ENCODE measurements at regions not wholly inside any gene's neighbourhood (a gene's known extent, or its start where the extent isn't known, plus 50 kb on each side); places are given as distances from the start of the nearest gene placed in this dataset.

DNA sequence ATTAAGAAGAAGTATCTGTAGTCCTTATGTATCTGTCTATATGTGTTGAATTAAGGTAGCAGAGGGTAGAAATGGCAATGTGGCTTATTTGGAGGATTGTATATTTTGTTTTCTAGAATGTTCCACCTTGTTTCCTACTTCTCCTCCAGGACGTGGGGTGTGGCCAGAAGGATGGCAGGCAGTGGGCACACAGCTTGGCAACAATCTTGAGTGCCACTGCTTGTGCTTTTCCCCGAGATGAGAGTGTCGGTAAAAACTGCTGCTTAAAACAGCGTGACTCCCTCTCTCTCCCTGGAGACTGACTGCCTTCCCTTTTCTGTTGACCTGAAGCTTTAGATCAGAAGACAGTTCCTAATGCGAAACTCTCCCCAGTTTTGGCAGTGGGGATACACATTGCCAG is 61.2 kb downstream of the FAT3 start:
- no peaks in the 10 kb centered on the region for H3K27me3 ChIP-seq (replicated peaks; ENCODE audit: insufficient read depth)
- DNase-seq (ENCODE audit: low spot score) (no peak), ATAC-seq (ENCODE audit: insufficient number of reproducible peaks, low FRiP score, low read depth) (no peak)
- H3K9me3 ChIP-seq = no peaks in the 10 kb centered on the region
- no peak overlapping the region for H3K4me3 ChIP-seq
- H3K36me3 ChIP-seq = no peaks in the 10 kb centered on the region
- H3K4me1 ChIP-seq (ENCODE audit: control insufficient read depth in 1 of 2, low read depth in 2 of 2) = peaks cover 0 to 5% of the 10 kb centered on the region in 2 donors
- H3K27ac ChIP-seq = no peak overlapping the region
- TF ChIP-seq, protein P1, sequence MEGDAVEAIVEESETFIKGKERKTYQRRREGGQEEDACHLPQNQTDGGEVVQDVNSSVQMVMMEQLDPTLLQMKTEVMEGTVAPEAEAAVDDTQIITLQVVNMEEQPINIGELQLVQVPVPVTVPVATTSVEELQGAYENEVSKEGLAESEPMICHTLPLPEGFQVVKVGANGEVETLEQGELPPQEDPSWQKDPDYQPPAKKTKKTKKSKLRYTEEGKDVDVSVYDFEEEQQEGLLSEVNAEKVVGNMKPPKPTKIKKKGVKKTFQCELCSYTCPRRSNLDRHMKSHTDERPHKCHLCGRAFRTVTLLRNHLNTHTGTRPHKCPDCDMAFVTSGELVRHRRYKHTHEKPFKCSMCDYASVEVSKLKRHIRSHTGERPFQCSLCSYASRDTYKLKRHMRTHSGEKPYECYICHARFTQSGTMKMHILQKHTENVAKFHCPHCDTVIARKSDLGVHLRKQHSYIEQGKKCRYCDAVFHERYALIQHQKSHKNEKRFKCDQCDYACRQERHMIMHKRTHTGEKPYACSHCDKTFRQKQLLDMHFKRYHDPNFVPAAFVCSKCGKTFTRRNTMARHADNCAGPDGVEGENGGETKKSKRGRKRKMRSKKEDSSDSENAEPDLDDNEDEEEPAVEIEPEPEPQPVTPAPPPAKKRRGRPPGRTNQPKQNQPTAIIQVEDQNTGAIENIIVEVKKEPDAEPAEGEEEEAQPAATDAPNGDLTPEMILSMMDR (IDR thresholded peaks at IDR 0.05) = no peak

DNA sequence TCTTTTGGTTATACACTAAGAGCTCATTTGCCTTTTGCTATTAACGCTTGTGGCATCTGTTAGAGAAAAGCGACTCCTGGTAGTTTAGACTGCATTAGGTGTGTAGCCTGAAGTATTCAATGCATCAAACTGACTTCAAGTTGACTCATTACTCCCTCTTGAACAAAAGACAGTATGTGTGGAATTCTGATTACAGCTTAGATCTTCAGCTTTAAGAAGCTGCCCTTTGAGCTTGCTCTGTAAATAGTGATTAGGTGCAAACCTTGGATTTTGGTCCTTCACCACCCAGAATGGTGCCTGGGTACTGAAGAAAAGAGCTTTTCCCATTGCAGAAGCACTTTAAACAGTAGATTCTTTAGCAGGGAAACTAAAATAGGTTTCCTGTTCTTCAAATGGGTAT is 62.1 kb downstream of the FAT3 start:
- ATAC-seq (ENCODE audit: insufficient number of reproducible peaks, low FRiP score, low read depth) (no peak), DNase-seq (ENCODE audit: low spot score) (no peak)
- H3K4me1 ChIP-seq (ENCODE audit: control insufficient read depth in 1 of 2, low read depth in 2 of 2) = peaks cover 0 to 13% of the 10 kb centered on the region in 2 donors
- TF ChIP-seq, protein P1 (IDR thresholded peaks at IDR 0.05) = no peak
- H3K4me3 ChIP-seq = no peak overlapping the region
- no peaks in the 10 kb centered on the region for H3K36me3 ChIP-seq
- no peaks in the 10 kb centered on the region for H3K27me3 ChIP-seq (replicated peaks; ENCODE audit: insufficient read depth)
- no peak overlapping the region for H3K27ac ChIP-seq
- H3K9me3 ChIP-seq = no peaks in the 10 kb centered on the region

- peak overlapping the region in 1 of 2 donors; percentile 10 for H3K27ac ChIP-seq
- DNase-seq (ENCODE audit: low spot score) (no peak), ATAC-seq (ENCODE audit: insufficient number of reproducible peaks, low FRiP score, low read depth) (no peak)
- TF ChIP-seq, protein P1 (IDR thresholded peaks at IDR 0.05) = no peak
- no peaks in the 10 kb centered on the region for H3K36me3 ChIP-seq
- H3K27me3 ChIP-seq (replicated peaks; ENCODE audit: insufficient read depth) = no peaks in the 10 kb centered on the region
- H3K9me3 ChIP-seq = no peaks in the 10 kb centered on the region
- peak overlapping the region; percentile 29 for H3K4me3 ChIP-seq
- peaks cover 11 to 39% of the 10 kb centered on the region in 2 donors for H3K4me1 ChIP-seq (ENCODE audit: control insufficient read depth in 1 of 2, low read depth in 2 of 2)
These were observed 70.8 kb downstream of the FAT3 start for GRCh38 chr11:92295175-92296137.

- H3K4me1 ChIP-seq (ENCODE audit: control insufficient read depth in 1 of 2, low read depth in 2 of 2) = peaks cover 11 to 42% of the 10 kb centered on the region in 2 donors
- no peaks in the 10 kb centered on the region for H3K27me3 ChIP-seq (replicated peaks; ENCODE audit: insufficient read depth)
- no peaks in the 10 kb centered on the region for H3K9me3 ChIP-seq
- TF ChIP-seq, protein P1 (IDR thresholded peaks at IDR 0.05) = no peak
- no peaks in the 10 kb centered on the region for H3K36me3 ChIP-seq
- no peak overlapping the region for H3K27ac ChIP-seq
- DNase-seq (ENCODE audit: low spot score) (no peak), ATAC-seq (ENCODE audit: insufficient number of reproducible peaks, low FRiP score, low read depth) (no peak)
- H3K4me3 ChIP-seq = no peak overlapping the region
These were observed 71.5 kb downstream of the FAT3 start for GRCh38 chr11:92296138-92296515.

DNA sequence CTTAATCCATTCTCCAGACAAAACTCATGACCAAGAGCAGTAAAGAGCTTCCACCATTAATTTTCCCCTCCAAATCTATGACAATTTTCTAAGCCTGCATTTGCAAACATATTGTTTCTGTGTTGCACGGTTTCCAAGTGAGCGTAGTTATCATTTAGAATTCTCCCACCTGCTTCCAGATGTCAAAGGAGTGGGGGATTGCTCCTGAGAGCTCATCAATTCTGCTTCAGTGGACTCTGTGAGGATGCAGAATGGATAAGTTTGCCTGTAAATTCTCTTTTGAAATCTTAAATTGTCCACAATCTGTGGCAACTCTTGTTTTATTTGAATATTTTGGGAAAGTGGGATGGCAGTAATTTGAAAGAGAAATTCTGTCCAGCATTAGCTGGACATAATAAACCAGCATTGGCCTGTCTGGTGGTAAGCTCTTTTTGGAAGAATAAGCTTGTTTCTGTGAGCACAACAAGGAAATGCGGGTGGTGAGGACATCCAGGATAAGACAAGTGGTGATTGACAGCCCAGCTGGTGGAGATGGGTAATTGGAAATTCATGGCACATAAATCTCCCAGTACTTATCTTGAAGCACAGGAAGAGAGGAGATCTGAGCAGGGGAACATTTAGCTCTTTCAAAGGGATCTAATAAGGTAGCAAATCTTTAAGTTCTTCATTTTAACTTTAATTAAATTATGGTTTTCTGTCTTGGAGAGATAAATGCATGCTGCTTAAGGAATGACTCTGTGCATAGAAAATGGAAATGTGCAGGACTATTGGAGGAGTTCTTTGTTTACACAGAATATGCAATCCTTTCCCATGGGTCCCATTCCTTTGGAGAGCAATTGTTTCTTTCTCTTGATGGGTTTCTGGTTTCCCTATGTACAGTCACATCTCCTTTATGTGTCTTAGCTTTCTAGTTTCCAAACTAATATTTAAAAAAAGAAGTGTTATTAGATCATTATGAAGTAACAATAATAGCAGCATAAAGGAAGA is 73.2 kb downstream of the FAT3 start:
- H3K4me1 ChIP-seq (ENCODE audit: control insufficient read depth in 1 of 2, low read depth in 2 of 2) = peaks cover 11 to 34% of the 10 kb centered on the region in 2 donors
- H3K27me3 ChIP-seq (replicated peaks; ENCODE audit: insufficient read depth) = no peaks in the 10 kb centered on the region
- no peak overlapping the region for H3K4me3 ChIP-seq
- no peak overlapping the region for H3K27ac ChIP-seq
- DNase-seq (ENCODE audit: low spot score) (no peak), ATAC-seq (ENCODE audit: insufficient number of reproducible peaks, low FRiP score, low read depth) (no peak)
- TF ChIP-seq, protein P1 (IDR thresholded peaks at IDR 0.05) = no peak
- H3K36me3 ChIP-seq = no peaks in the 10 kb centered on the region
- H3K9me3 ChIP-seq = no peaks in the 10 kb centered on the region

All from thoracic aorta (tissue), 2 donors.